Astrocyte of the cerebellum (primary cell): ENCODE measurements at regions not wholly inside any gene's neighbourhood (a gene's known extent, or its start where the extent isn't known, plus 50 kb on each side); places are given as distances from the start of the nearest gene placed in this dataset.
"Not testable (repeated sequence)": the region's sequence is repeated elsewhere in the genome, so short reads cannot be mapped to it uniquely, and the experiment has no call there.

Experiments
- DNase-seq: peaks from one replicate; pipeline ENCODE4 v3.0.0-alpha.2; 2011; ENCODE audit warnings: low read depth
- H3K4me3 ChIP-seq: 2 replicates; pipeline ENCODE4 v1.5.1; 2011; ENCODE audit warnings: mild to moderate bottlenecking, low read depth, low read length, moderate library complexity
- CTCF ChIP-seq: IDR thresholded peaks from 2 replicates; pipeline ENCODE4 v1.5.1; 2012; ENCODE audit warnings: low read length, low read depth, moderate library complexity, mild to moderate bottlenecking; ENCODE audit errors: missing control alignments
- in situ Hi-C: cut with HindIII; loops from 2 replicates; pipeline ENCODE4 v1.10.0; 2017; ENCODE audit warnings: low sequenced_read_pairs

GRCh38 chr7:93813514-93813913, 77.0 kb downstream of the TFPI2 start:
- in situ Hi-C loops: loop anchor here (5.0 kb wide), 1 partner anchor 36 kb away; no protein-coding TSS in a partner anchor

GRCh38 chr7:93812061-93812460, 78.5 kb downstream of the TFPI2 start:
- H3K4me3 ChIP-seq: no peak overlapping the region
- DNase-seq: no peak
- TF ChIP-seq CTCF: no peak
- in situ Hi-C loops: loop anchor here (5.0 kb wide), 1 partner anchor 35 kb away; no protein-coding TSS in a partner anchor

More at GRCh38 chr7:93813514-93813913, 77.0 kb downstream of the TFPI2 start:
- TF ChIP-seq CTCF: no peak
- DNase-seq: no peak
- H3K4me3 ChIP-seq: no peak overlapping the region

GRCh38 chr7:93811198-93811597, 79.4 kb downstream of the TFPI2 start:
- no peak overlapping the region for H3K4me3 ChIP-seq
- DNase-seq: no peak
- TF ChIP-seq CTCF: no peak
- in situ Hi-C loops: loop anchor here (5.0 kb wide), 1 partner anchor 34 kb away; no protein-coding TSS in a partner anchor

GRCh38 chr7:93810561-93810960, 80.0 kb downstream of the TFPI2 start:
- in situ Hi-C loops: loop anchor here (5.0 kb wide), 1 partner anchor 33 kb away; no protein-coding TSS in a partner anchor
- TF ChIP-seq CTCF: no peak
- no peak for DNase-seq
- no peak overlapping the region for H3K4me3 ChIP-seq

- no peak for DNase-seq
- H3K4me3 ChIP-seq: no peak overlapping the region
- in situ Hi-C loops: no loop called here
- TF ChIP-seq CTCF: no peak
Observed at GRCh38 chr7:93804726-93805125, 85.8 kb downstream of the TFPI2 start.

- peak; percentile 37 for TF ChIP-seq CTCF
- H3K4me3 ChIP-seq: no peak overlapping the region
- DNase-seq: peak; percentile 8
- in situ Hi-C loops: no loop called here
Observed at GRCh38 chr7:93799750-93800357, 90.7 kb downstream of the TFPI2 start.

GRCh38 chr7:93793084-93793697, 97.4 kb downstream of the TFPI2 start:
- H3K4me3 ChIP-seq, in situ Hi-C loops, DNase-seq: not testable (repeated sequence)
